ENCODE measurements at regions not wholly inside any gene's neighbourhood (a gene's known extent, or its start where the extent isn't known, plus 50 kb on each side); places are given as distances from the start of the nearest gene placed in this dataset.

GRCh38 chr18:41418598-41418997 lies 536.4 kb upstream of the PIK3C3 start:
- no peak for TF ChIP-seq CTCF (IDR thresholded peaks at IDR 0.05)
- TF ChIP-seq EP300 (IDR thresholded peaks at IDR 0.05) = no peak

Measured in ovary (tissue), 3 donors.